ENCODE measurements at regions not wholly inside any gene's neighbourhood (a gene's known extent, or its start where the extent isn't known, plus 50 kb on each side); places are given as distances from the start of the nearest gene placed in this dataset.

GRCh38 chr9:103991001-103991400 lies 103.1 kb upstream of the SMC2 start:
- Histone ChIP-seq H3K9me3 (no peaks in the 10 kb centered on the region), H3K27me3 (no peaks in the 10 kb centered on the region), H3K4me3 (no peak overlapping the region), H3K4me1 (no peaks in the 10 kb centered on the region), H3K27ac (no peak overlapping the region), H3K36me3 (no peaks in the 10 kb centered on the region)
- WGBS, 2 donors = 51 to 56% methylated on average over 2 of the region's 2 CpGs
- no peak for ATAC-seq
- FAIRE-seq = no peak
- TF ChIP-seq CTCF (IDR thresholded peaks at IDR 0.05) = no peak
- intact Hi-C loops (cut with DNase I) = no loop called here
- no peak for DNase-seq

GRCh38 chr9:103991698-103992097 lies 102.4 kb upstream of the SMC2 start:
- 45 to 60% methylated on average over 1 of the region's 1 CpG for WGBS, 2 donors
- Histone ChIP-seq H3K27ac (no peak overlapping the region), H3K27me3 (no peaks in the 10 kb centered on the region), H3K36me3 (no peaks in the 10 kb centered on the region), H3K4me3 (no peak overlapping the region), H3K9me3 (no peaks in the 10 kb centered on the region), H3K4me1 (no peaks in the 10 kb centered on the region)
- TF ChIP-seq CTCF (IDR thresholded peaks at IDR 0.05) = no peak
- ATAC-seq = no peak
- FAIRE-seq = no peak
- DNase-seq = no peak
- intact Hi-C loops (cut with DNase I) = no loop called here

- Histone ChIP-seq H3K4me3 (no peak overlapping the region), H3K36me3 (no peaks in the 10 kb centered on the region), H3K27ac (no peak overlapping the region), H3K4me1 (no peaks in the 10 kb centered on the region), H3K27me3 (no peaks in the 10 kb centered on the region), H3K9me3 (no peaks in the 10 kb centered on the region)
- ATAC-seq = no peak
- intact Hi-C loops (cut with DNase I) = no loop called here
- no peak for FAIRE-seq
- no peak for DNase-seq
- WGBS, 2 donors = 59 to 69% methylated on average over 3 of the region's 3 CpGs
- TF ChIP-seq CTCF (IDR thresholded peaks at IDR 0.05) = no peak
Observed at GRCh38 chr9:103992938-103993579, 101.0 kb upstream of the SMC2 start.

GRCh38 chr9:103997856-103998370 lies 96.2 kb upstream of the SMC2 start:
- Histone ChIP-seq H3K27ac (no peak overlapping the region), H3K9me3 (no peaks in the 10 kb centered on the region), H3K36me3 (no peaks in the 10 kb centered on the region), H3K4me1 (no peaks in the 10 kb centered on the region), H3K27me3 (no peaks in the 10 kb centered on the region), H3K4me3 (no peak overlapping the region)
- FAIRE-seq (no peak), ATAC-seq (no peak), DNase-seq (no peak)
- intact Hi-C loops (cut with DNase I) = no loop called here
- WGBS, 2 donors = 44 to 52% methylated on average over 3 of the region's 3 CpGs
- no peak for TF ChIP-seq CTCF (IDR thresholded peaks at IDR 0.05)

GRCh38 chr9:103999375-104000062 lies 94.6 kb upstream of the SMC2 start:
- H3K4me1 ChIP-seq = no peaks in the 10 kb centered on the region
- H3K4me3 ChIP-seq = no peak overlapping the region
- no peak for TF ChIP-seq CTCF (IDR thresholded peaks at IDR 0.05)
- ATAC-seq (no peak), DNase-seq (peak in 3 of 6 donors; percentile 12 to 52 (median 50)), FAIRE-seq (no peak)
- H3K27ac ChIP-seq = no peak overlapping the region
- 91 to 94% methylated on average over 33 to 40 of the region's 40 CpGs for WGBS, 2 donors
- H3K9me3 ChIP-seq = no peaks in the 10 kb centered on the region
- H3K36me3 ChIP-seq = no peaks in the 10 kb centered on the region
- no peaks in the 10 kb centered on the region for H3K27me3 ChIP-seq
- intact Hi-C loops (cut with DNase I) = no loop called here

Measured in pancreas (tissue), 10 donors.